ENCODE measurements at regions not wholly inside any gene's neighbourhood (a gene's known extent, or its start where the extent isn't known, plus 50 kb on each side); places are given as distances from the start of the nearest gene placed in this dataset.
A peak's percentile ranks its signal among the peaks of the same experiment; 100 is the strongest.

DNA sequence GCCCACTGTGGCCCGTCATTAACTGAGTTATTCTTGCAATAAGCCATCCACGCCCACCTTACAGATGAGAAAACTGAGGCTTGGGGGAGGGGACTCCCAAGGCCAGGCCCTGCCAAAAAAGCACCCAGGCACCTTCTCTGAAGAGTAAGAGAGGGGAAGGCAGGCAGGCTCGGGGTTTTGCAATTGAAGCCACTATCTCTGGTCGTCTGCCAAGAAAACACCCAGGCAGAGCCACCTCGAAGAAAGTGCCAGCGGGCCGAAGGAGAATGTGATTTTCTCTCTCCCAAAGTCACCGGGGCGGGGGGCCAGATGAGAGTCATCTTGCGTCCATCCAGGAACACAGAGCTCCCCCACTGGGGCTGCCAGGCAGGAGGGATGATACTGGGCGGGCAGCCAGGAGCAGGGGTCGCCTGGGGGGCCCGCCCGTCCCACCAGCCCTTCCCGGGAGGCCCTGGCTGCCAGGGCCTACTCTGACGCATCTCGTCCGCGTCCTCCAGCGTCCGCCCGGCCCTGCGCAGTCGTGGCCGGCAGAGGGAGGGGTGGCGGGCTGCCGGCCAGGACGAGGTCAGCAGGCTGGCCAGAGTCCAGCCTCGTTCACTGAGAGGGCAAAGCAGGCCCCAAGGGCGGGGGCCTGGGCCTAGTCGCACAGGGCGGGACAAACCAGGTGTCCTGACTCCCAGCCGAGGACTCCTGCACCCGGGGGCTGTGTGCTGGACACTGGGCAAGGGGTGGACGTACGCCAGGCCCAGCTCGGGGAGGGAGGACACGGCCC lies 74.3 kb downstream of the RFLNA start:
- 0 out of 2 replicates have a peak overlapping the region, but pooled peaks have one; percentile 28 for H3K56ac ChIP-seq (ENCODE audit: extremely low read depth, insufficient read depth, low read length)
- peak overlapping the region; percentile 89 for H2BK5ac ChIP-seq (ENCODE audit: low read depth, low read length, poor library complexity, severe bottlenecking)
- TF ChIP-seq MAFK (IDR thresholded peaks at IDR 0.05; ENCODE audit: low read depth, low read length): no peak
- TF ChIP-seq RAD21 (IDR thresholded peaks at IDR 0.05; ENCODE audit: low read length): peak; percentile 53
- TF ChIP-seq, protein P1, sequence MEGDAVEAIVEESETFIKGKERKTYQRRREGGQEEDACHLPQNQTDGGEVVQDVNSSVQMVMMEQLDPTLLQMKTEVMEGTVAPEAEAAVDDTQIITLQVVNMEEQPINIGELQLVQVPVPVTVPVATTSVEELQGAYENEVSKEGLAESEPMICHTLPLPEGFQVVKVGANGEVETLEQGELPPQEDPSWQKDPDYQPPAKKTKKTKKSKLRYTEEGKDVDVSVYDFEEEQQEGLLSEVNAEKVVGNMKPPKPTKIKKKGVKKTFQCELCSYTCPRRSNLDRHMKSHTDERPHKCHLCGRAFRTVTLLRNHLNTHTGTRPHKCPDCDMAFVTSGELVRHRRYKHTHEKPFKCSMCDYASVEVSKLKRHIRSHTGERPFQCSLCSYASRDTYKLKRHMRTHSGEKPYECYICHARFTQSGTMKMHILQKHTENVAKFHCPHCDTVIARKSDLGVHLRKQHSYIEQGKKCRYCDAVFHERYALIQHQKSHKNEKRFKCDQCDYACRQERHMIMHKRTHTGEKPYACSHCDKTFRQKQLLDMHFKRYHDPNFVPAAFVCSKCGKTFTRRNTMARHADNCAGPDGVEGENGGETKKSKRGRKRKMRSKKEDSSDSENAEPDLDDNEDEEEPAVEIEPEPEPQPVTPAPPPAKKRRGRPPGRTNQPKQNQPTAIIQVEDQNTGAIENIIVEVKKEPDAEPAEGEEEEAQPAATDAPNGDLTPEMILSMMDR (conservative IDR thresholded peaks at IDR 0.05; ENCODE audit: low read depth, low read length): peak; percentile 57
- TF ChIP-seq SMC3 (IDR thresholded peaks at IDR 0.05; ENCODE audit: low read depth, low read length): peak; percentile 56
- no peak for TF ChIP-seq FOS (IDR thresholded peaks at IDR 0.05; ENCODE audit: low read depth, low read length)
- TF ChIP-seq MAZ (IDR thresholded peaks at IDR 0.05; ENCODE audit: borderline replicate concordance, low read depth, low read length): peak; percentile 93
- peak; percentile 55 for TF ChIP-seq CEBPB (IDR thresholded peaks at IDR 0.05; ENCODE audit: low read depth, low read length)
- TF ChIP-seq MXI1 (IDR thresholded peaks at IDR 0.05; ENCODE audit: borderline replicate concordance, low read depth, low read length): 0 out of 2 replicates have a peak, but pooled peaks have one; percentile 9
- H2BK15ac ChIP-seq (ENCODE audit: low read depth, low read length): 0 out of 3 replicates have a peak overlapping the region, but pooled peaks have one; percentile 15
- H2AK5ac ChIP-seq (ENCODE audit: low read depth, low read length): peak overlapping the region; percentile 89; the same call in 1 of the 2 replicates
- peaks cover 21% of the 10 kb centered on the region for H3K4me1 ChIP-seq (ENCODE audit: control insufficient read depth, insufficient read depth, low read length)
- H3K4me3 ChIP-seq (ENCODE audit: insufficient read depth, low read depth, low read length): no peak overlapping the region
- H4K91ac ChIP-seq (ENCODE audit: insufficient read depth, low read depth, low read length): peak overlapping the region; percentile 78
- peak overlapping the region; percentile 27 for H4K5ac ChIP-seq (ENCODE audit: low read depth, low read length)
- peak overlapping the region; percentile 97 for H2AK9ac ChIP-seq (replicated peaks; ENCODE audit: low read depth, low read length, poor library complexity)
- ATAC-seq (ENCODE audit: low read depth) (peak; percentile 92), DNase-seq (peak; percentile 92)
- peak overlapping the region; percentile 30; the same call in 1 of the 2 replicates for H3K18ac ChIP-seq (ENCODE audit: low read depth, low read length)
- H2BK120ac ChIP-seq (ENCODE audit: low read depth, low read length): peak overlapping the region; percentile 65
- WGBS, 2 experiments (ENCODE audit: extremely low coverage in 2 of 2, insufficient read length in 1 of 2): 0% methylated on average over 16 of the region's 38 CpGs; no CpG with 5 or more reads in 1 of the 2 experiments
- intact Hi-C loops (cut with micrococcal nuclease) (loop anchor here (2.0 to 5.0 kb wide), 2 partner anchors 383 to 398 kb away; no protein-coding TSS in a partner anchor), in situ Hi-C loops (cut with MboI; ENCODE audit: low sequenced_read_pairs) (no loop called here), dilution Hi-C loops (cut with HindIII; ENCODE audit: low sequenced_read_pairs, unreplicated experiment) (no loop called here)
- ChIA-PET POLR2A (ENCODE audit: unreplicated experiment) (interaction anchor here (0.9 kb wide), 1 partner anchor 18 kb away, joined by 3 read pairs; no protein-coding TSS in a partner anchor), CTCF (no interaction called here)
- no peaks in the 10 kb centered on the region for H3K27me3 ChIP-seq (ENCODE audit: control insufficient read depth, insufficient read depth, low read length)
- no TSS peak for BruUV-seq (replicated peaks)
- peak overlapping the region; percentile 81 to 83 for H4K8ac ChIP-seq (ENCODE audit: low read depth in 2 of 2, low read length in 2 of 2)
- H3K9ac ChIP-seq (ENCODE audit: low read depth, low read length): peak overlapping the region; percentile 34; the same call in 1 of the 2 replicates
- H3K23ac ChIP-seq (ENCODE audit: low read depth, low read length): peak overlapping the region; percentile 32; the same call in 1 of the 2 replicates
- H2BK20ac ChIP-seq (ENCODE audit: low read depth, low read length): no peak overlapping the region
- peak overlapping the region; percentile 52 for H3K4ac ChIP-seq (ENCODE audit: low read depth, low read length)
- no peaks in the 10 kb centered on the region for H3K9me3 ChIP-seq (ENCODE audit: control insufficient read depth, insufficient read depth, low read length)
- peaks cover 50% of the 10 kb centered on the region for H3K36me3 ChIP-seq (ENCODE audit: control insufficient read depth, insufficient read depth, low read length)
- H3K9me1 ChIP-seq (ENCODE audit: insufficient read depth, low read length): peaks cover 7% of the 10 kb centered on the region
- H3K14ac ChIP-seq (replicated peaks; ENCODE audit: low read depth, low read length): peak overlapping the region; percentile 43; the same call in 1 of the 2 replicates
- peaks cover 70% of the 10 kb centered on the region for H4K20me1 ChIP-seq (ENCODE audit: insufficient read depth, low read length)
- peak overlapping the region; percentile 83 for H2AFZ ChIP-seq (replicated peaks; ENCODE audit: low read length, poor library complexity)
- peak overlapping the region; percentile 90 for H3K27ac ChIP-seq (ENCODE audit: insufficient read depth, low read length)
- peaks cover 21 to 74% of the 10 kb centered on the region in 2 experiments for H3K79me1 ChIP-seq (ENCODE audit: low read depth in 1 of 2, low read length in 2 of 2)
- 0 out of 2 replicates have a peak overlapping the region, but pooled peaks have one; percentile 7 for H3K4me2 ChIP-seq (ENCODE audit: low read depth, low read length)

All from IMR-90 (cell line).